Ishikawa (cell line): ENCODE measurements at regions not wholly inside any gene's neighbourhood (a gene's known extent, or its start where the extent isn't known, plus 50 kb on each side); places are given as distances from the start of the nearest gene placed in this dataset.

Source experiments
- CEBPB ChIP-seq: IDR thresholded peaks from 2 replicates; pipeline ENCODE4 v1.6.1; 2012
- CREB1 ChIP-seq: IDR thresholded peaks from 2 replicates; pipeline ENCODE4 v1.6.1; 2012; ENCODE audit warnings: low read depth
- EGR1 ChIP-seq: IDR thresholded peaks from 2 replicates; pipeline ENCODE4 v1.6.1; 2012
- EP300 ChIP-seq: IDR thresholded peaks from 2 replicates; pipeline ENCODE4 v1.6.1; 2012; ENCODE audit warnings: borderline replicate concordance
- FOXM1 ChIP-seq: IDR thresholded peaks from 2 replicates; pipeline ENCODE4 v1.6.1; 2012; ENCODE audit warnings: low read depth, borderline replicate concordance
- MAX ChIP-seq: IDR thresholded peaks from 2 replicates; pipeline ENCODE4 v1.6.1; 2012
- NFIC ChIP-seq: IDR thresholded peaks from 2 replicates; pipeline ENCODE4 v1.6.1; 2012
- RAD21 ChIP-seq: IDR thresholded peaks from 2 replicates; pipeline ENCODE4 v1.6.1; 2012; ENCODE audit warnings: low read depth
- REST ChIP-seq: IDR thresholded peaks from 2 replicates; pipeline ENCODE4 v1.6.1; 2012; ENCODE audit warnings: low read depth, mild to moderate bottlenecking
- TAF1 ChIP-seq: IDR thresholded peaks from 2 replicates; pipeline ENCODE4 v1.6.1; 2012; ENCODE audit warnings: low read depth, mild to moderate bottlenecking
- TCF12 ChIP-seq: IDR thresholded peaks from 2 replicates; pipeline ENCODE4 v1.6.1; 2012; ENCODE audit warnings: low read depth
- TEAD4 ChIP-seq: IDR thresholded peaks from 2 replicates; pipeline ENCODE4 v1.6.1; 2012
- USF1 ChIP-seq: IDR thresholded peaks from 2 replicates; pipeline ENCODE4 v1.6.1; 2012
- YY1 ChIP-seq: IDR thresholded peaks from 2 replicates; pipeline ENCODE4 v1.6.1; 2012; ENCODE audit warnings: low read depth
- ZBTB7A ChIP-seq: IDR thresholded peaks from 2 replicates; pipeline ENCODE4 v1.6.1; 2012; ENCODE audit warnings: low read depth

GRCh38 chr1:239276051-239276450 lies 110.3 kb upstream of the CHRM3 start:
- no peak for TF ChIP-seq ZBTB7A
- no peak for TF ChIP-seq EGR1
- no peak for TF ChIP-seq EP300
- TF ChIP-seq TEAD4 = no peak
- no peak for TF ChIP-seq MAX
- TF ChIP-seq REST = no peak
- TF ChIP-seq RAD21 = no peak
- no peak for TF ChIP-seq CREB1
- TF ChIP-seq USF1 = no peak
- no peak for TF ChIP-seq TAF1
- no peak for TF ChIP-seq TCF12
- TF ChIP-seq YY1 = no peak
- TF ChIP-seq FOXM1 = no peak
- TF ChIP-seq NFIC = no peak
- TF ChIP-seq CEBPB = no peak

GRCh38 chr1:239274242-239274830 lies 112.0 kb upstream of the CHRM3 start:
- TF ChIP-seq CREB1 = no peak
- no peak for TF ChIP-seq TCF12
- no peak for TF ChIP-seq TEAD4
- no peak for TF ChIP-seq ZBTB7A
- TF ChIP-seq EGR1 = no peak
- TF ChIP-seq CEBPB = no peak
- TF ChIP-seq USF1 = no peak
- no peak for TF ChIP-seq FOXM1
- no peak for TF ChIP-seq TAF1
- TF ChIP-seq YY1 = no peak
- TF ChIP-seq EP300 = no peak
- TF ChIP-seq RAD21 = no peak
- no peak for TF ChIP-seq NFIC
- no peak for TF ChIP-seq REST
- TF ChIP-seq MAX = no peak

GRCh38 chr1:239270509-239270908 lies 115.9 kb upstream of the CHRM3 start:
- no peak for TF ChIP-seq YY1
- no peak for TF ChIP-seq EGR1
- TF ChIP-seq CEBPB = no peak
- no peak for TF ChIP-seq TAF1
- no peak for TF ChIP-seq NFIC
- TF ChIP-seq USF1 = no peak
- no peak for TF ChIP-seq CREB1
- no peak for TF ChIP-seq EP300
- no peak for TF ChIP-seq ZBTB7A
- TF ChIP-seq TCF12 = no peak

- TF ChIP-seq TAF1 = no peak
- no peak for TF ChIP-seq NFIC
- TF ChIP-seq RAD21 = no peak
- TF ChIP-seq EP300 = no peak
- no peak for TF ChIP-seq ZBTB7A
- TF ChIP-seq CEBPB = no peak
- no peak for TF ChIP-seq REST
Observed at GRCh38 chr1:239269706-239270105, 116.7 kb upstream of the CHRM3 start.
